H1 (cell line): ENCODE measurements at regions not wholly inside any gene's neighbourhood (a gene's known extent, or its start where the extent isn't known, plus 50 kb on each side); places are given as distances from the start of the nearest gene placed in this dataset.
"Not testable (repeated sequence)": the region's sequence is repeated elsewhere in the genome, so short reads cannot be mapped to it uniquely, and the experiment has no call there.

Experiments used
- CTCF ChIA-PET: fragments of 300-600 bp; sonication (Branson Sonifier 250); formaldehyde crosslinking; loops from one replicate; lab custom pipeline; 2021; ENCODE audit not compliant: partially characterized antibody; lab: Charles Lee
- POLR2A ChIA-PET: fragments of 300-600 bp; sonication (Branson Sonifier 250); formaldehyde crosslinking; loops from one replicate; lab custom pipeline; 2021; ENCODE audit warnings: inconsistent platforms; ENCODE audit not compliant: partially characterized antibody; lab: Charles Lee
- DNase-seq, 2 experiments: peaks; one replicate each; pipeline versions ENCODE4 v3.0.0 to v3.0.0-alpha.2; 2010 to 2022; ENCODE audit warnings: low spot score in 2 of 2, low read depth in 1 of 2, mixed read lengths in 1 of 2
- FAIRE-seq: peaks from 2 replicates; lab custom pipeline; 2011; peaks lifted over from hg19 to GRCh38; lab: Jason Lieb, UNC
- H2AFZ ChIP-seq: 2 replicates; pipeline ENCODE4 v1.8.1; 2012; ENCODE audit warnings: low read length, inconsistent platforms
- H2AK5ac ChIP-seq: 2 replicates; pipeline ENCODE4 v1.6.1; 2013; ENCODE audit warnings: low read depth, low read length
- H2BK120ac ChIP-seq: replicated peaks from 2 replicates; pipeline ENCODE3; 2013; ENCODE audit warnings: low read depth, low read length, inconsistent platforms
- H2BK12ac ChIP-seq: 2 replicates; pipeline ENCODE4 v1.6.1; 2013; ENCODE audit warnings: low read depth, low read length
- H2BK15ac ChIP-seq: 2 replicates; pipeline ENCODE4 v1.6.1; 2013; ENCODE audit warnings: low read length
- H2BK20ac ChIP-seq: 2 replicates; pipeline ENCODE4 v1.6.1; 2013; ENCODE audit warnings: low read length
- H2BK5ac ChIP-seq: 2 replicates; pipeline ENCODE4 v1.6.1; 2013; ENCODE audit warnings: low read depth, low read length
- H3K14ac ChIP-seq: 2 replicates; pipeline ENCODE4 v1.6.1; 2013; ENCODE audit warnings: inconsistent platforms; ENCODE audit not compliant: insufficient read length
- H3K18ac ChIP-seq: 2 replicates; pipeline ENCODE4 v1.6.1; 2013; ENCODE audit warnings: low read length; ENCODE audit errors: extremely low read depth
- H3K23ac ChIP-seq: 2 replicates; pipeline ENCODE4 v1.6.1; 2013; ENCODE audit warnings: inconsistent platforms; ENCODE audit not compliant: insufficient read length
- H3K23me2 ChIP-seq: 2 replicates; pipeline ENCODE4 v1.6.1; 2013; ENCODE audit warnings: low read depth, low read length
- H3K27ac ChIP-seq: 2 replicates; pipeline ENCODE4 v1.6.1; 2011; ENCODE audit warnings: low read depth, low read length, inconsistent platforms
- H3K27me3 ChIP-seq, 4 experiments: replicated peaks in 1 of 4; 1 replicate in 1 of 4; 2 replicates in 3 of 4; pipeline versions ENCODE4 v1.6.1 to v1.8.1; 2011 to 2013; ENCODE audit warnings: low read length in 3 of 4, mild to moderate bottlenecking in 3 of 4, inconsistent platforms in 2 of 4, mixed read lengths in 2 of 4, moderate library complexity in 1 of 4; ENCODE audit not compliant: control insufficient read depth in 3 of 4, insufficient read depth in 3 of 4; ENCODE audit errors: extremely low read depth in 1 of 4
- H3K36me3 ChIP-seq, 4 experiments: 2 replicates each; pipeline versions ENCODE4 v1.6.1 to v1.8.1; 2011 to 2013; ENCODE audit warnings: mild to moderate bottlenecking in 4 of 4, low read length in 3 of 4, moderate library complexity in 2 of 4, control low read depth in 1 of 4, inconsistent platforms in 1 of 4; ENCODE audit not compliant: insufficient read depth in 4 of 4, control insufficient read depth in 2 of 4
- H3K4ac ChIP-seq: replicated peaks from 2 replicates; pipeline ENCODE3; 2013; ENCODE audit warnings: low read length, low read depth, mixed read lengths, inconsistent platforms; ENCODE audit not compliant: insufficient read length
- H3K4me1 ChIP-seq, 4 experiments: replicated peaks in 1 of 4; 1 replicate in 1 of 4; 2 replicates in 3 of 4; pipeline versions ENCODE4 v1.6.1 to v1.8.1; 2011 to 2013; ENCODE audit warnings: low read length in 3 of 4, inconsistent platforms in 2 of 4, mixed read lengths in 1 of 4; ENCODE audit not compliant: insufficient read depth in 4 of 4, control insufficient read depth in 3 of 4
- H3K4me2 ChIP-seq, 2 experiments: 2 replicates each; pipeline versions ENCODE4 v1.6.1 to v1.8.1; 2011 to 2013; ENCODE audit warnings: low read depth in 2 of 2, low read length in 2 of 2, control low read depth in 1 of 2, inconsistent platforms in 1 of 2, mild to moderate bottlenecking in 1 of 2; ENCODE audit not compliant: insufficient read depth in 1 of 2
- H3K4me3 ChIP-seq, 4 experiments: fragments of 200-600, 300-600 bp in 1 of 4; sonication (generic), shearing (Covaris generic), sonication (Bioruptor Twin) in 1 of 4; 2 replicates each; pipeline versions ENCODE4 v1.5.1 to v1.8.1; 2011 to 2016; ENCODE audit warnings: low read length in 4 of 4, low read depth in 3 of 4, control low read depth in 2 of 4, inconsistent platforms in 2 of 4, mild to moderate bottlenecking in 2 of 4, mixed read lengths in 1 of 4, moderate library complexity in 1 of 4; ENCODE audit not compliant: insufficient read depth in 2 of 4; ENCODE audit errors: extremely low read depth in 1 of 4
- H3K56ac ChIP-seq: replicated peaks from 2 replicates; pipeline ENCODE3; 2013; ENCODE audit warnings: low read depth, mild to moderate bottlenecking, mixed read lengths, low read length, inconsistent platforms; ENCODE audit not compliant: insufficient read length
- H3K79me1 ChIP-seq: 2 replicates; pipeline ENCODE4 v1.6.1; 2013; ENCODE audit warnings: low read depth, low read length, control low read depth
- H3K79me2 ChIP-seq, 2 experiments: 2 replicates each; pipeline versions ENCODE4 v1.6.1 to v1.8.1; 2012 to 2013; ENCODE audit warnings: low read length in 2 of 2, mild to moderate bottlenecking in 2 of 2, inconsistent platforms in 1 of 2; ENCODE audit not compliant: insufficient read depth in 2 of 2, control insufficient read depth in 1 of 2
- H3K9ac ChIP-seq, 4 experiments: replicated peaks in 1 of 4; 1 replicate in 1 of 4; 2 replicates in 3 of 4; pipeline versions ENCODE4 v1.6.1 to v1.8.1; 2011 to 2013; ENCODE audit warnings: low read depth in 3 of 4, low read length in 3 of 4, control low read depth in 2 of 4, mild to moderate bottlenecking in 2 of 4, moderate library complexity in 2 of 4, inconsistent platforms in 1 of 4; ENCODE audit errors: extremely low read depth in 1 of 4
- H3K9me3 ChIP-seq, 2 experiments: 2 replicates each; pipeline versions ENCODE4 v1.6.1 to v1.8.1; 2012 to 2013; ENCODE audit warnings: mild to moderate bottlenecking in 2 of 2, moderate library complexity in 2 of 2, control low read depth in 1 of 2, inconsistent platforms in 1 of 2, low read depth in 1 of 2, low read length in 1 of 2, mixed read lengths in 1 of 2; ENCODE audit not compliant: insufficient read depth in 2 of 2
- H4K20me1 ChIP-seq, 2 experiments: replicated peaks in 1 of 2; 2 replicates each; pipeline versions ENCODE3 to v1.8.1; 2011 to 2013; ENCODE audit warnings: inconsistent platforms in 2 of 2, low read length in 2 of 2, mild to moderate bottlenecking in 1 of 2; ENCODE audit not compliant: insufficient read depth in 2 of 2, control insufficient read depth in 1 of 2
- H4K5ac ChIP-seq: 2 replicates; pipeline ENCODE4 v1.6.1; 2013; ENCODE audit warnings: low read length, low read depth, mixed read lengths, inconsistent platforms; ENCODE audit not compliant: insufficient read length
- H4K8ac ChIP-seq: 2 replicates; pipeline ENCODE4 v1.8.0; 2013; ENCODE audit warnings: mild to moderate bottlenecking, moderate library complexity, low read length, inconsistent platforms; ENCODE audit not compliant: insufficient read depth; ENCODE audit errors: extremely low read depth
- H4K91ac ChIP-seq: replicated peaks from 2 replicates; pipeline ENCODE3; 2013; ENCODE audit warnings: low read length, mixed read lengths, inconsistent platforms; ENCODE audit not compliant: insufficient read length
- WGBS, 2 experiments: shearing (Covaris generic) in 1 of 2; methylation state at CpG; one replicate each; pipeline versions ENCODE4 v1.1.6 to v1.1.7; 2013 to 2015; ENCODE audit warnings: low lambda C conversion rate in 2 of 2, mixed read lengths in 2 of 2, inconsistent platforms in 1 of 2, low coverage in 1 of 2, missing lambda C conversion rate in 1 of 2; ENCODE audit not compliant: insufficient replicate concordance in 2 of 2, insufficient coverage in 1 of 2, insufficient read length in 1 of 2; ENCODE audit errors: extremely low coverage in 1 of 2, missing lambda C conversion rate in 1 of 2; 5-methylcytosine and 5-hydroxymethylcytosine counted together

GRCh38 chr10:64784451-64784850, 1263.2 kb downstream of the REEP3 start:
- H4K20me1 ChIP-seq, FAIRE-seq, H2BK12ac ChIP-seq, H3K56ac ChIP-seq, H3K4me2 ChIP-seq, H3K4me3 ChIP-seq, H2AFZ ChIP-seq, H3K9me3 ChIP-seq, H3K4ac ChIP-seq, H3K9ac ChIP-seq, H3K27ac ChIP-seq, H2BK15ac ChIP-seq, H2BK20ac ChIP-seq, H3K23ac ChIP-seq, H3K23me2 ChIP-seq, CTCF ChIA-PET, H2BK120ac ChIP-seq, H3K27me3 ChIP-seq, H3K14ac ChIP-seq, H3K79me1 ChIP-seq, H3K79me2 ChIP-seq, H2BK5ac ChIP-seq, H4K8ac ChIP-seq, POLR2A ChIA-PET, H3K36me3 ChIP-seq, H3K4me1 ChIP-seq, H2AK5ac ChIP-seq, H4K5ac ChIP-seq, DNase-seq, H3K18ac ChIP-seq, H4K91ac ChIP-seq: not testable (repeated sequence)
- WGBS, 2 experiments: 94% methylated on average over 7 of the region's 7 CpGs; no CpG with 5 or more reads in 1 of the 2 experiments
